Muscle of leg (tissue), 3 donors: ENCODE measurements at regions not wholly inside any gene's neighbourhood (a gene's known extent, or its start where the extent isn't known, plus 50 kb on each side); places are given as distances from the start of the nearest gene placed in this dataset.

Source experiments
- DNase-seq: peaks from one replicate; pipeline ENCODE4 v3.0.0; 2013
- H3K27ac ChIP-seq: one replicate; pipeline ENCODE4 v1.5.1; 2013; ENCODE audit warnings: mild to moderate bottlenecking, low read length, control low read depth
- H3K27me3 ChIP-seq: one replicate; pipeline ENCODE4 v1.6.1; 2013; ENCODE audit warnings: low read length; ENCODE audit not compliant: control insufficient read depth, insufficient read depth
- H3K36me3 ChIP-seq: one replicate; pipeline ENCODE4 v1.6.1; 2013; ENCODE audit warnings: low read length; ENCODE audit not compliant: control insufficient read depth, insufficient read depth
- H3K4me1 ChIP-seq: one replicate; pipeline ENCODE4 v1.6.1; 2013; ENCODE audit warnings: low read length; ENCODE audit not compliant: control insufficient read depth, insufficient read depth
- H3K4me3 ChIP-seq: one replicate; pipeline ENCODE4 v1.5.1; 2013; ENCODE audit warnings: low read length, control low read depth
- H3K9me3 ChIP-seq: replicated peaks from 2 replicates; pipeline ENCODE4 v1.6.1; 2013; ENCODE audit warnings: low read depth, low read length; ENCODE audit not compliant: control insufficient read depth
- WGBS: methylation state at CpG from one replicate; pipeline ENCODE4 v1.1.5; 2013; ENCODE audit warnings: missing lambda C conversion rate; ENCODE audit not compliant: insufficient coverage; 5-methylcytosine and 5-hydroxymethylcytosine counted together

DNA sequence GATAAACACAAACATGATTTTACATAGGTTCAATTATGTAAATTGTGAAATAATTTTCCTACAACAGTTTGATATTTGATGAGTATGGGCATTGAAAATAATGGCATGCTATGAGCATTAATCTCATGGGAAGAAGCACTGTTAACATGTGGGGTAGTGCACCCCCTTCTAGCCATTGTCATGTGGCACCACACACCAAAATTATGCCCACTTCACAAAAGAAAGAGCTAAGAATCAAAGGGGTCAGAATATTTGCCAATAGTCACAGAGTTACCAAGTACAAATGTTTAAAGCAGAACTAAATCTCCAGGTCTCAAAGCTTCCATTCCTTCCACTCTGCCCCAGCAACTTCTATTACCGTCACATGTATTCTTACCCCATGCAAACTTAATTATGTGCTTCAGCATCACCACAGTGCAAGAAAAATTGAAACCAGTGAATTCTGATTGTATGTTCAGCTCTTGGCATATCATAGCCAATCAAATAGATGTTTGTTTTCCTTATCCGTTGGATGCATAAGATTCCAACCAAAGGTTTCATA lies 1273.8 kb downstream of the FAM181B start:
- H3K4me1 ChIP-seq: no peaks in the 10 kb centered on the region
- no peak overlapping the region for H3K27ac ChIP-seq
- 80% methylated on average over 2 of the region's 2 CpGs for WGBS

DNA sequence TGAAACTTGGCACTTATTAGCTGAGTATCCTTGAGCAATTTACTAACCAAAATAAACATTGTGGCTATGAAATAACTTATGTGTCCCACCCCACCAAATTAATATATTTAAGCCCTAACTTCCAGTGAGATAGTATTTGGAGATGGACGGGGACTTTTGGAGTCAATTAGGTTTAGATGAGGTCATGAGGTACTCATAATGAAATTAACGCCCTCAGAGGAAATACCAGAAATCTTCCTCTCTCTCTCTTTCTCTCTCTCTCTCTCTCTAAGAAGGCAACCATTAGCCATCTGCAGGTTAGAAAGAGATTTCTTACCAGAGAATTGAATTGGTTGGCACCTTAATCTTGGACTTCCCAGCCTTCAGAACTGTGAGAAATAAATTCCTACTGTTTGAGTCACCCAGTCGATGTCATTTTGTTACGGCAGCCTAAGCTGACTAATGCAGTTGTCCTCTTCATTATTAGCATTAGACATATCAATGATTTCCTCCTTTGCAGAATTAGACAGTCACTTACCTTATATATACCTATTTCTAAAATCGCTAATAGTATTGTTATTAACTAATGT lies 1284.0 kb downstream of the FAM181B start:
- H3K9me3 ChIP-seq: no peaks in the 10 kb centered on the region
- DNase-seq: no peak
- 100% methylated on average over 2 of the region's 5 CpGs for WGBS

More for the DNA sequence above, 1273.8 kb downstream of the FAM181B start:
- no peak overlapping the region for H3K4me3 ChIP-seq
- no peaks in the 10 kb centered on the region for H3K9me3 ChIP-seq
- H3K36me3 ChIP-seq: no peaks in the 10 kb centered on the region
- H3K27me3 ChIP-seq: no peaks in the 10 kb centered on the region
- no peak for DNase-seq

DNA sequence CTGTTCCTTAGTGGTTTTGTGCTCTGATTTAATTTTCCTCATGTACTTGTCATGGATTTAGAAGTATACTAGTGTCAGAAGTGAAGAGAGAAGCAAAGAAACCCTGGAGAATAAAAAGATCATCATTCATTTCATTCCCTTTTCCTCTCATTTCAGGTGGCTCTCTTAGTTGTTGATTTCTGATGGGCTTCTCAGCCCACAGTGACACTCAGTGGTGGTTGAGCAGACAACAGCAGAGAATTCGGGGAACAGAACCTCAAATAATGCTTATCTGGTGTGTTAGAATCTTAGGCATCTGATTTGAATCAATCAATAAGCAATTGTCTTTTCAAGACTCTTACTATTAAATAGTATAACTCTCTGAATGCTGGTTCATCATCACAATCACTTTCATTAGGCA lies 1289.4 kb downstream of the FAM181B start:
- no peak for DNase-seq
- no peaks in the 10 kb centered on the region for H3K9me3 ChIP-seq
- no peak overlapping the region for H3K27ac ChIP-seq
- WGBS: no CpG with 5 or more reads among the region's 1 CpG
- no peaks in the 10 kb centered on the region for H3K27me3 ChIP-seq
- H3K36me3 ChIP-seq: no peaks in the 10 kb centered on the region
- no peaks in the 10 kb centered on the region for H3K4me1 ChIP-seq
- no peak overlapping the region for H3K4me3 ChIP-seq

More for the DNA sequence above, 1284.0 kb downstream of the FAM181B start:
- Histone ChIP-seq H3K4me1 (no peaks in the 10 kb centered on the region), H3K27ac (no peak overlapping the region), H3K27me3 (no peaks in the 10 kb centered on the region), H3K36me3 (no peaks in the 10 kb centered on the region), H3K4me3 (no peak overlapping the region)

DNA sequence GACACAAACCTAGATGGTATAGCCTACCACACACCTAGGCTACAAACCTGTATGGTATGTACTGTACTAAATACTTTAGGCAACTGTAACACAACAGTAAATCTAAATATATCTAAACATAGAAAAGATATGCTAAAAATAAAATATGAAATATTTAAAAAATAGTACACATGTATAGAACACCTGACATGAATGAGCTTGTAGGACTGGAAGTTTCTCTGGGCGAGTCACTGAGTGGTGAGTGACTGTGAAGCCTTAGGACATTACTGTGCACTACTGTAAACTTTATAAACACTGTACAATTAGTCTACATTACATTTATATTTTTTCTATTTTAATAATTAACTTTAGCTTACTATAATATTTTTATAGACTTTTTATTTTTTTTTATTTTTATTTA lies 1301.3 kb downstream of the FAM181B start:
- Histone ChIP-seq H3K27ac (no peak overlapping the region), H3K4me1 (no peaks in the 10 kb centered on the region), H3K27me3 (no peaks in the 10 kb centered on the region), H3K4me3 (no peak overlapping the region), H3K36me3 (no peaks in the 10 kb centered on the region), H3K9me3 (no peaks in the 10 kb centered on the region)
- no peak for DNase-seq
- WGBS: no CpG with 5 or more reads among the region's 1 CpG

DNA sequence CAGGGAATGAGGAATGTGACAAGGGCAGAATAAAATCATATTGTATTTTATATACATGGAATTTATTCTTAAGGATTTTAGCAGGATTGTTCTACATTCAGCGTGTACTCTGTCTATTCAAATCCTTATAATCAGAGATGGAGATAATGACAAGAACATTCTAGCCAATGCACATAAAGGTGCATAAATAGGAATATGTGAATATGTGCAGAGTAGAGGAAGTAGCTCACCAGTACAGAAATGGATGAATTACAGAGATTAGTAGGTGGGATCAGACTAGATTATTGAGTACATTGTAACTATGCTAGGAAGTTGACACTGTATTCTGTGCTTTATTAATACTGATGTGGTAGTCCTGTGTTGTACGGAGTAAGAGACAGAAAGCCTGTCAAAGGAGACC lies 1308.8 kb downstream of the FAM181B start:
- DNase-seq: no peak
- WGBS: 100% methylated on average over 1 of the region's 2 CpGs

DNA sequence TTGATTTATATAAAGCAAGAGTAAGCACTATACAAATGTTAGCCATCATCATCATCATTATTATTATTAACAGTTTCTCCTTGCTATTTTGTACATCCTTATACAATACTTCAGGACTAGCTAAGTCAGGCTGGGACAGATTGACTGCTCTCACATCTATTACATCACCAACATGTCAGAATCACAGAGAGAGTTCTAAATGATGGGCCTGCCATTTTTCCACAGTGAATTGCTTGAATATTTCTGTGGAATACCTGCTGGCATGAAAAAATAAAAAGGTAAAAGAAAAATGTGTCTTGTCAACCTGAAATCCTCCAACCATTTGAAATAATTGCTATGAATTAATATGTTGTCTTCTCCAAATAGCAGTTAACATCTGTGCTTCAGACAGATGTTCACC lies 1311.3 kb downstream of the FAM181B start:
- no peaks in the 10 kb centered on the region for H3K36me3 ChIP-seq
- H3K27me3 ChIP-seq: no peaks in the 10 kb centered on the region
- no peak for DNase-seq

More for the DNA sequence above, 1308.8 kb downstream of the FAM181B start:
- no peaks in the 10 kb centered on the region for H3K9me3 ChIP-seq
- H3K4me3 ChIP-seq: no peak overlapping the region
- no peaks in the 10 kb centered on the region for H3K36me3 ChIP-seq
- H3K4me1 ChIP-seq: no peaks in the 10 kb centered on the region
- H3K27ac ChIP-seq: no peak overlapping the region
- no peaks in the 10 kb centered on the region for H3K27me3 ChIP-seq

DNA sequence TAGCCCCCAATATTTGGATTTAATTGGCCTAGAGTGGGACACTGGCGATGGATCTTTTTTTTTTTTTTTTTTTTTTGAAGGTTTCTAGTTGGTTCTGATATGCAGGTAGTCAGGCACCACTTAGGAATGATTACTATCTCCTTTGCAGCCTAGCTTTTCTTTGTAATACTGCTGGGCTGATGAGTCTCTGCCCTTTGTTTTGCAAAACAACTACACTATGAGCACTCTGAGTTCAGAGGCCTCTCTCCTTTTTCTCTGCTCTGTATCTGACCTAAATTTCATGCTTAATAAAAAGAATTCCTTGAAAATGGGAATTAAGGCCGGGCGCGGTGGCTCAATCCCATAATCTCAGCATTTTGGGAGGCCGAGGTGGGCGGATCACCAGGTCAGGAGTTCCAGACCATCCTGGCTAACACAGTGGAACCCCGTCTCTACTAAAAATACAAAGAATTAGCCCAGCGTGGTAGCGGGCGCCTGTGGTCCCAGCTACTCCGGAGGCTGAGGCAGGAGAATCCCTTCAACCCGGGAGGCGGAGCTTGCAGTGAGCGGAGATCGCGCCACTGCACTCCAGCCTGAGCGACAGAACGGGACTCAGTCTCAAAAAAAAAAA lies 1312.3 kb downstream of the FAM181B start:
- WGBS: 88% methylated on average over 6 of the region's 18 CpGs
- DNase-seq: no peak
- H3K4me3 ChIP-seq: no peak overlapping the region

More for the DNA sequence above, 1311.3 kb downstream of the FAM181B start:
- Histone ChIP-seq H3K4me1 (no peaks in the 10 kb centered on the region), H3K27ac (no peak overlapping the region), H3K4me3 (no peak overlapping the region), H3K9me3 (no peaks in the 10 kb centered on the region)

DNA sequence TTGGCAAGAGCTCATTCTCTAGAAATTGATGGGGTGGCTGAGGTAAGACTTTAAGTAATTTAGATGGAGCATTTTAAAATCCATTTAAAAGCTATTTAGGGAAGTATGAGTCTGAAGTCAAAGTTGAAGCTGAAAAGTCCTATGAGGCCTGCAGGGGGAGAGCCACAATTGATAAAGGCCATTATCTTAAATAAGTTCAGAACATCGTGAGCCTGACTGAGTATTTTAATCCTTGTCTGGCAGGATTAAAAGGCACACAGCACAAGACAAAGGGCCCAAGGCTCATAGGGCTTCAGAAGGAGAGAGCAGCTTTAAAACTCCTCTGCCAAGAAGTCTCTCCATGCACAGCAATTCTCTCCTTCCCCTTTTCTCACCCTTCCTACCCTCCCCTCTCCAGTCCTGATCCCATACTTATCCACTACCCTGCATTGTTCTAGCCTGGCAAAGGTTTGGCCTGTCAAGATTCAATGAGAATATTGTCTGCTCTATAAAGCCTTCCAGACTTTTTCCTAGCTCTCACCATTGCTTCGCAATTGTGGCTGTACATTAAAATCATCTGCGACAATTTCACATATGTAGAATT lies 1312.9 kb downstream of the FAM181B start:
- no peak for DNase-seq
- Histone ChIP-seq H3K4me3 (no peak overlapping the region), H3K9me3 (no peaks in the 10 kb centered on the region), H3K27ac (no peak overlapping the region), H3K4me1 (no peaks in the 10 kb centered on the region), H3K27me3 (no peaks in the 10 kb centered on the region), H3K36me3 (no peaks in the 10 kb centered on the region)
- 33% methylated on average over 1 of the region's 3 CpGs for WGBS

More for the DNA sequence above, 1312.3 kb downstream of the FAM181B start:
- Histone ChIP-seq H3K4me1 (no peaks in the 10 kb centered on the region), H3K9me3 (no peaks in the 10 kb centered on the region), H3K27ac (no peak overlapping the region), H3K36me3 (no peaks in the 10 kb centered on the region), H3K27me3 (no peaks in the 10 kb centered on the region)

DNA sequence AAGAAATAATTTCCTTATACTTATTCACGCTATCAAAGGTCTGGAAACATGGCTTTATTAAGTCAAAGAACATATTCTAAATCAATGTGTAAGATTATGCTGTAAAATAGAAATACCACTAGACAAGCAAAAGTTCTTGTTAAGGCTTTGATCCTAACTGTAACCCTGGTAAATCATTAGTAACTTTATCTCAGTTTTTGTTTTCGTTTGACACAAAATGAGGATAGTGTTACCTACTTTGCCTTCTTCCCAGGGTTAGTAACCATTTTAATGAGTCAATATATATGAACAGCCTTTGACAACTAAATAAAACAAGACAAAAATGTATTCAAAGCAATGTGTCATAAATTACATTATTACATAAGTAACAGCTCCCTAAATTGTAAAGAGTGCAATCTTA lies 1336.3 kb downstream of the FAM181B start:
- no peak overlapping the region for H3K27ac ChIP-seq
- no peaks in the 10 kb centered on the region for H3K27me3 ChIP-seq
- H3K4me1 ChIP-seq: no peaks in the 10 kb centered on the region
- H3K4me3 ChIP-seq: no peak overlapping the region
- WGBS: no CpG with 5 or more reads among the region's 2 CpGs
- H3K9me3 ChIP-seq: no peaks in the 10 kb centered on the region
- DNase-seq: no peak
- no peaks in the 10 kb centered on the region for H3K36me3 ChIP-seq

DNA sequence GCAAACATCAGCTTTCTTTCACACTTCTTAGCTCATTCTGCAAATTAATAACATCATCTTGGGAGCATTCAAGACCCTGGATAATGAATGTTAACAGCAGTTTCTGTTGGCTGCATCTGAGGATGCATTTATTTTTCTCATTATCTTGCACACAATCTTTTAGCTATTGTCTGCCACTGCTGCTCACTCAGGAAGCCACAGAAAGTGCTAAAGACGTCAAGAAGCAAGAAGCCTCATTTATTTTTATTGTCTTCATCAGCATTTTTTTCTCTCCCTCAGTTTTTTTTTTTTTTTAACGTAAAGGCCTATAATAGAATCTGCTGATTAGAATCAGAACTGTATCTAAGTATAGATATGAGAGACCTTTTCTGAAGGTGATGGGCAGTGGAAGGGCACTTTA lies 1339.4 kb downstream of the FAM181B start:
- no CpG with 5 or more reads among the region's 2 CpGs for WGBS
- no peak overlapping the region for H3K27ac ChIP-seq
- no peaks in the 10 kb centered on the region for H3K27me3 ChIP-seq
- DNase-seq: no peak
- no peaks in the 10 kb centered on the region for H3K36me3 ChIP-seq
- H3K9me3 ChIP-seq: no peaks in the 10 kb centered on the region
- H3K4me3 ChIP-seq: no peak overlapping the region
- no peaks in the 10 kb centered on the region for H3K4me1 ChIP-seq
